ENCODE measurements at regions not wholly inside any gene's neighbourhood (a gene's known extent, or its start where the extent isn't known, plus 50 kb on each side); places are given as distances from the start of the nearest gene placed in this dataset.

- Histone ChIP-seq H3K27ac (ENCODE audit: low read depth in 1 of 2, low read length in 1 of 2) (no peak overlapping the region), H3K4me1 (ENCODE audit: control insufficient read depth in 5 of 5, insufficient read depth in 5 of 5, low read length in 5 of 5) (peaks cover 0 to 5% (median 0%) of the 10 kb centered on the region in 5 donors), H3K9ac (ENCODE audit: insufficient read depth in 1 of 2, low read length in 2 of 2) (no peak overlapping the region), H3K4me3 (no peak overlapping the region), H3K36me3 (ENCODE audit: control insufficient read depth in 4 of 4, insufficient read depth in 4 of 4, low read length in 4 of 4) (no peaks in the 10 kb centered on the region), H3K27me3 (ENCODE audit: control insufficient read depth in 3 of 3, insufficient read depth in 3 of 3, low read length in 2 of 3) (no peaks in the 10 kb centered on the region), H3K9me3 (ENCODE audit: control insufficient read depth in 4 of 4, insufficient read depth in 3 of 4, low read length in 3 of 4) (peaks cover 0 to 4% (median 0%) of the 10 kb centered on the region in 4 donors)
- peak in 2 of 3 donors; percentile 46 to 55 for DNase-seq
- no peak for TF ChIP-seq CTCF (IDR thresholded peaks at IDR 0.05; ENCODE audit: control extremely low read depth, extremely low read depth)
- ATAC-seq (ENCODE audit: insufficient read depth, low FRiP score): no peak
- WGBS, 2 donors: 50 to 64% methylated on average over 8 of the region's 8 CpGs
Measured at GRCh38 chr5:8247049-8247899, 378.3 kb downstream of the MTRR start.

GRCh38 chr5:8253376-8253775, 384.4 kb downstream of the MTRR start:
- no peak overlapping the region for H3K4me3 ChIP-seq
- ATAC-seq (ENCODE audit: insufficient read depth, low FRiP score): no peak
- no peak for DNase-seq
- no peaks in the 10 kb centered on the region for H3K4me1 ChIP-seq (ENCODE audit: control insufficient read depth in 5 of 5, insufficient read depth in 5 of 5, low read length in 5 of 5)
- TF ChIP-seq CTCF (IDR thresholded peaks at IDR 0.05; ENCODE audit: control extremely low read depth, extremely low read depth): no peak
- H3K36me3 ChIP-seq (ENCODE audit: control insufficient read depth in 4 of 4, insufficient read depth in 4 of 4, low read length in 4 of 4): no peaks in the 10 kb centered on the region
- no peaks in the 10 kb centered on the region for H3K9me3 ChIP-seq (ENCODE audit: control insufficient read depth in 4 of 4, insufficient read depth in 3 of 4, low read length in 3 of 4)
- no peak overlapping the region for H3K9ac ChIP-seq (ENCODE audit: insufficient read depth in 1 of 2, low read length in 2 of 2)
- H3K27ac ChIP-seq (ENCODE audit: low read depth in 1 of 2, low read length in 1 of 2): no peak overlapping the region
- no peaks in the 10 kb centered on the region for H3K27me3 ChIP-seq (ENCODE audit: control insufficient read depth in 3 of 3, insufficient read depth in 3 of 3, low read length in 2 of 3)

GRCh38 chr5:8254674-8255073, 385.7 kb downstream of the MTRR start:
- no peaks in the 10 kb centered on the region for H3K36me3 ChIP-seq (ENCODE audit: control insufficient read depth in 4 of 4, insufficient read depth in 4 of 4, low read length in 4 of 4)
- DNase-seq (no peak), ATAC-seq (ENCODE audit: insufficient read depth, low FRiP score) (no peak)
- peaks cover 0 to 4% (median 0%) of the 10 kb centered on the region in 4 donors for H3K9me3 ChIP-seq (ENCODE audit: control insufficient read depth in 4 of 4, insufficient read depth in 3 of 4, low read length in 3 of 4)
- no peak overlapping the region for H3K4me3 ChIP-seq
- no peaks in the 10 kb centered on the region for H3K4me1 ChIP-seq (ENCODE audit: control insufficient read depth in 5 of 5, insufficient read depth in 5 of 5, low read length in 5 of 5)
- H3K9ac ChIP-seq (ENCODE audit: insufficient read depth in 1 of 2, low read length in 2 of 2): no peak overlapping the region
- no peak overlapping the region for H3K27ac ChIP-seq (ENCODE audit: low read depth in 1 of 2, low read length in 1 of 2)
- TF ChIP-seq CTCF (IDR thresholded peaks at IDR 0.05; ENCODE audit: control extremely low read depth, extremely low read depth): no peak
- no peaks in the 10 kb centered on the region for H3K27me3 ChIP-seq (ENCODE audit: control insufficient read depth in 3 of 3, insufficient read depth in 3 of 3, low read length in 2 of 3)
- 60% methylated on average over 2 of the region's 2 CpGs for WGBS, 2 donors

All from lung (tissue), 11 donors.